Endothelial cell of umbilical vein (primary cell): ENCODE measurements at regions not wholly inside any gene's neighbourhood (a gene's known extent, or its start where the extent isn't known, plus 50 kb on each side); places are given as distances from the start of the nearest gene placed in this dataset.

Experiments used
- BruUV-seq: library from RNA; stranded (reverse); fragments of 400-500 nt; replicated peaks from 2 replicates; lab custom pipeline; 2021; lab: Mats Ljungman, UMichigan
- CTCF ChIA-PET: fragments of 300-600, 350-600 bp; sonication (Branson Sonifier 250); formaldehyde crosslinking; loops from one replicate; lab custom pipeline; 2021; ENCODE audit warnings: antibody characterized with exemption, inconsistent platforms; lab: Charles Lee
- POLR2A ChIA-PET: fragments of 300-600, 350-600 bp; sonication (Branson Sonifier 250); formaldehyde crosslinking; loops from one replicate; lab custom pipeline; 2021; ENCODE audit warnings: antibody characterized with exemption, inconsistent platforms; lab: Charles Lee
- DNase-seq: peaks from one replicate; pipeline ENCODE4 v3.0.0-alpha.2; 2011; ENCODE audit warnings: low read depth, low spot score
- FAIRE-seq: peaks from 2 replicates; lab custom pipeline; 2011; peaks lifted over from hg19 to GRCh38; lab: Jason Lieb, UNC
- H2AFZ ChIP-seq: 2 replicates; pipeline ENCODE4 v1.6.0; 2012; ENCODE audit warnings: low read depth, low read length, control low read depth, inconsistent platforms
- H3K27ac ChIP-seq: 2 replicates; pipeline ENCODE4 v1.5.1; 2011; ENCODE audit warnings: low read depth, mild to moderate bottlenecking, control low read depth, low read length, moderate library complexity; ENCODE audit not compliant: insufficient read depth
- H3K27me3 ChIP-seq, 2 experiments: 2 replicates each; pipeline versions ENCODE4 v1.6.0 to v1.6.1; 2011; ENCODE audit warnings: low read length in 2 of 2, mixed read lengths in 1 of 2; ENCODE audit not compliant: control insufficient read depth in 2 of 2, insufficient read depth in 2 of 2
- H3K36me3 ChIP-seq, 2 experiments: 2 replicates in 1 of 2; 3 replicates in 1 of 2; pipeline ENCODE4 v1.5.1; 2011; ENCODE audit warnings: low read length in 2 of 2, mild to moderate bottlenecking in 1 of 2, moderate library complexity in 1 of 2; ENCODE audit not compliant: control insufficient read depth in 2 of 2, insufficient read depth in 2 of 2; ENCODE audit errors: extremely low read depth in 1 of 2
- H3K4me1 ChIP-seq: 3 replicates; pipeline ENCODE4 v1.5.1; 2011; ENCODE audit warnings: mild to moderate bottlenecking, low read length; ENCODE audit not compliant: control insufficient read depth, insufficient read depth; ENCODE audit errors: extremely low read depth
- H3K4me2 ChIP-seq: 2 replicates; pipeline ENCODE4 v1.6.1; 2011; ENCODE audit warnings: low read length, control low read depth, mixed read lengths; ENCODE audit not compliant: insufficient read depth
- H3K4me3 ChIP-seq, 3 experiments: fragments of 200-600 bp in 1 of 3; sonication (generic), shearing (Covaris generic) in 1 of 3; replicated peaks in 1 of 3; 2 replicates each; pipeline ENCODE4 v1.5.1; 2011 to 2016; ENCODE audit warnings: control low read depth in 3 of 3, low read length in 3 of 3, mild to moderate bottlenecking in 2 of 3, inconsistent platforms in 1 of 3, low read depth in 1 of 3, moderate library complexity in 1 of 3; ENCODE audit not compliant: insufficient read depth in 1 of 3
- H3K79me2 ChIP-seq: 2 replicates; pipeline ENCODE4 v1.6.0; 2012; ENCODE audit warnings: low read length, inconsistent platforms; ENCODE audit not compliant: control insufficient read depth, insufficient read depth
- H3K9ac ChIP-seq: replicated peaks from 2 replicates; pipeline ENCODE3; 2011; ENCODE audit warnings: low read length, control low read depth; ENCODE audit not compliant: insufficient read depth; ENCODE audit errors: extremely low read depth
- H3K9me1 ChIP-seq: replicated peaks from 3 replicates; pipeline ENCODE4 v1.6.0; 2011; ENCODE audit warnings: mild to moderate bottlenecking, low read length; ENCODE audit not compliant: control insufficient read depth, insufficient read depth; ENCODE audit errors: extremely low read depth
- H3K9me3 ChIP-seq: replicated peaks from 2 replicates; pipeline ENCODE4 v1.5.1; 2012; ENCODE audit warnings: low read length, inconsistent platforms; ENCODE audit not compliant: control insufficient read depth, insufficient read depth
- H4K20me1 ChIP-seq: replicated peaks from 2 replicates; pipeline ENCODE3; 2011; ENCODE audit warnings: mild to moderate bottlenecking, low read length; ENCODE audit not compliant: control insufficient read depth, insufficient read depth; ENCODE audit errors: extremely low read depth
- EZH2 ChIP-seq: IDR thresholded peaks from 2 replicates; pipeline ENCODE4 v1.6.1; 2012; ENCODE audit warnings: borderline replicate concordance, low read depth, mild to moderate bottlenecking, moderate library complexity, low read length, inconsistent platforms; ENCODE audit not compliant: severe bottlenecking
- FOS ChIP-seq: IDR thresholded peaks from 2 replicates; pipeline ENCODE4 v1.6.1; 2011; ENCODE audit warnings: mild to moderate bottlenecking, low read length, moderate library complexity, borderline replicate concordance; ENCODE audit not compliant: insufficient read depth
- GATA2 ChIP-seq: IDR thresholded peaks from 2 replicates; pipeline ENCODE4 v1.7.0; 2011; ENCODE audit warnings: low read depth, mild to moderate bottlenecking, moderate library complexity, mixed read lengths, low read length; ENCODE audit not compliant: insufficient read length, insufficient read depth
- JUN ChIP-seq: IDR thresholded peaks from 2 replicates; pipeline ENCODE4 v1.6.1; 2011; ENCODE audit warnings: borderline replicate concordance, low read depth; ENCODE audit not compliant: insufficient read length, insufficient read depth
- MAX ChIP-seq: IDR thresholded peaks from 2 replicates; pipeline ENCODE4 v1.6.1; 2011; ENCODE audit not compliant: insufficient read depth, insufficient read length
- MYC ChIP-seq: IDR thresholded peaks from one replicate; pipeline ENCODE4 v1.6.1; 2011; ENCODE audit warnings: mild to moderate bottlenecking, low read depth, low read length
- POLR2A ChIP-seq: IDR thresholded peaks from 2 replicates; pipeline ENCODE4 v1.6.1; 2012; ENCODE audit warnings: low read depth, mild to moderate bottlenecking, control low read depth, low read length
- POLR2AphosphoS5 ChIP-seq: IDR thresholded peaks from 2 replicates; pipeline ENCODE4 v1.6.1; 2012; ENCODE audit warnings: low read depth, mild to moderate bottlenecking, control low read depth, low read length, moderate library complexity; ENCODE audit not compliant: insufficient read depth
- dilution Hi-C: fragments of 300-500 bp; cut with MboI; formaldehyde crosslinking; loops from one replicate; pipeline ENCODE4 v1.15.0; 2019; ENCODE audit warnings: low sequenced_read_pairs; ENCODE audit not compliant: extremely low pct_ligation_motif_present
- intact Hi-C: fragments of 100-400 bp; cut with micrococcal nuclease; formaldehyde crosslinking; loops from one replicate; pipeline ENCODE4 v1.10.0; 2022
- TF ChIP-seq, protein P1 (sequence below), 2 donors: IDR thresholded peaks; 1 replicate in 1 of 2; 2 replicates in 1 of 2; pipeline ENCODE4 v1.5.1; 2011; ENCODE audit warnings: low read length in 2 of 2, mild to moderate bottlenecking in 2 of 2, moderate library complexity in 2 of 2, control low read depth in 1 of 2, inconsistent platforms in 1 of 2, low read depth in 1 of 2; ENCODE audit not compliant: insufficient read depth in 1 of 2; ENCODE audit errors: extremely low read depth in 1 of 2

DNA sequence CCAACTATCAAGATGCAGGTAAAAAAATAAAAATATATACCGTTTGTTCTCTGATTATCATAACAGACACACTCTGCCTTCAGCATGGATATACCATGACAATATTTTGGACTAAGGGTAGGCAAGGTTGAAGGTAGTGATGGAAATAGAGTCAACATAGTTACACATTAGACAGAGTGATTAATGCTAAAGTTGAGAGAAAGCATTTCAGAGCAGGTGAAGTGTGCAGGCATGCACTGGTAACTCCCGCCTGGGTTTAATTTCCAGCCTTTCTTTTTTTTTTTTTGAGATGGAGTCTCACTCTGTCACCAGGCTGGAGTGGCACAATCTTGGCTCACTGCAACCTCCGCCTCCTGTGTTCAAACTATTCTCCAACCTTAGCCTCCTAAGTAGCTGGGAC, 458.5 kb downstream of the TLR4 start:
- no peak overlapping the region for H3K4me2 ChIP-seq
- no peak overlapping the region for H3K27ac ChIP-seq
- no peak overlapping the region for H3K9ac ChIP-seq
- no peaks in the 10 kb centered on the region for H4K20me1 ChIP-seq
- no peak overlapping the region for H3K4me3 ChIP-seq
- no peaks in the 10 kb centered on the region for H3K79me2 ChIP-seq
- FAIRE-seq: no peak
- no peak overlapping the region for H2AFZ ChIP-seq
- BruUV-seq: no TSS peak
- H3K36me3 ChIP-seq: no peaks in the 10 kb centered on the region
- dilution Hi-C loops (no loop called here), intact Hi-C loops (no loop called here)
- DNase-seq: no peak
- H3K27me3 ChIP-seq: no peaks in the 10 kb centered on the region
- H3K9me1 ChIP-seq: no peaks in the 10 kb centered on the region
- ChIA-PET CTCF (no interaction called here), POLR2A (no interaction called here)
- TF ChIP-seq MAX (no peak), JUN (no peak), EZH2 (no peak), MYC (no peak), POLR2A (no peak), POLR2AphosphoS5 (no peak), GATA2 (no peak), FOS (no peak)
- TF ChIP-seq, protein P1, sequence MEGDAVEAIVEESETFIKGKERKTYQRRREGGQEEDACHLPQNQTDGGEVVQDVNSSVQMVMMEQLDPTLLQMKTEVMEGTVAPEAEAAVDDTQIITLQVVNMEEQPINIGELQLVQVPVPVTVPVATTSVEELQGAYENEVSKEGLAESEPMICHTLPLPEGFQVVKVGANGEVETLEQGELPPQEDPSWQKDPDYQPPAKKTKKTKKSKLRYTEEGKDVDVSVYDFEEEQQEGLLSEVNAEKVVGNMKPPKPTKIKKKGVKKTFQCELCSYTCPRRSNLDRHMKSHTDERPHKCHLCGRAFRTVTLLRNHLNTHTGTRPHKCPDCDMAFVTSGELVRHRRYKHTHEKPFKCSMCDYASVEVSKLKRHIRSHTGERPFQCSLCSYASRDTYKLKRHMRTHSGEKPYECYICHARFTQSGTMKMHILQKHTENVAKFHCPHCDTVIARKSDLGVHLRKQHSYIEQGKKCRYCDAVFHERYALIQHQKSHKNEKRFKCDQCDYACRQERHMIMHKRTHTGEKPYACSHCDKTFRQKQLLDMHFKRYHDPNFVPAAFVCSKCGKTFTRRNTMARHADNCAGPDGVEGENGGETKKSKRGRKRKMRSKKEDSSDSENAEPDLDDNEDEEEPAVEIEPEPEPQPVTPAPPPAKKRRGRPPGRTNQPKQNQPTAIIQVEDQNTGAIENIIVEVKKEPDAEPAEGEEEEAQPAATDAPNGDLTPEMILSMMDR (IDR thresholded peaks at IDR 0.05; ENCODE audit: extremely low read depth in 1 of 2, insufficient read depth in 1 of 2, low read depth in 1 of 2, low read length in 2 of 2): no peak
- H3K9me3 ChIP-seq: no peaks in the 10 kb centered on the region
- no peaks in the 10 kb centered on the region for H3K4me1 ChIP-seq
